ENCODE measurements at regions not wholly inside any gene's neighbourhood (a gene's known extent, or its start where the extent isn't known, plus 50 kb on each side); places are given as distances from the start of the nearest gene placed in this dataset.

- H3K4me1 Mint-ChIP-seq = peaks cover 4% of the 10 kb centered on the region
- no peak overlapping the region for H3K27ac Mint-ChIP-seq
- peaks cover 43% of the 10 kb centered on the region for H3K36me3 Mint-ChIP-seq
- CTCF ChIA-PET = no interaction called here
- H3K27me3 Mint-ChIP-seq (ENCODE audit: low read depth) = no peaks in the 10 kb centered on the region
- POLR2A ChIA-PET = no interaction called here
- H3K4me3 Mint-ChIP-seq = no peak overlapping the region
- ATAC-seq = no peak
- H3K9me3 Mint-ChIP-seq = peaks cover 78% of the 10 kb centered on the region
- no peak for TF ChIP-seq SOX15 (CRISPR knock-in tag; IDR thresholded peaks at IDR 0.05)
- TF ChIP-seq TEAD4 (CRISPR knock-in tag; IDR thresholded peaks at IDR 0.05) = no peak
- no peak for TF ChIP-seq AR (CRISPR knock-in tag; IDR thresholded peaks at IDR 0.05)
- TF ChIP-seq ZNF138 (CRISPR knock-in tag; conservative IDR thresholded peaks at IDR 0.05) = no peak
- no peak for TF ChIP-seq GTF2I (CRISPR knock-in tag; conservative IDR thresholded peaks at IDR 0.05)
- TF ChIP-seq ZBTB21 (CRISPR knock-in tag; IDR thresholded peaks at IDR 0.05; ENCODE audit: borderline replicate concordance) = no peak
- no peak for DNase-seq (ENCODE audit: low spot score)
Observed at GRCh38 chr4:133960975-133961374, 240.6 kb downstream of the PABPC4L start.

GRCh38 chr4:133943081-133943480 is 258.5 kb downstream of the PABPC4L start:
- no peaks in the 10 kb centered on the region for H3K27me3 Mint-ChIP-seq (ENCODE audit: low read depth)
- peaks cover 30% of the 10 kb centered on the region for H3K9me3 Mint-ChIP-seq
- peaks cover 24% of the 10 kb centered on the region for H3K36me3 Mint-ChIP-seq
- peak; percentile 37; the same call in 1 of the 2 replicates for TF ChIP-seq USF1 (CRISPR knock-in tag; IDR thresholded peaks at IDR 0.05)
- 0 out of 2 replicates have a peak, but pooled peaks have one; percentile 22 for TF ChIP-seq USF2 (CRISPR knock-in tag; IDR thresholded peaks at IDR 0.05)
- no peak for TF ChIP-seq ZMAT4 (CRISPR knock-in tag; IDR thresholded peaks at IDR 0.05)
- ChIA-PET CTCF (no interaction called here), POLR2A (no interaction called here)
- peaks cover 27% of the 10 kb centered on the region for H3K4me1 Mint-ChIP-seq
- ATAC-seq = peak; percentile 91
- H3K4me3 Mint-ChIP-seq = no peak overlapping the region
- no peak for DNase-seq (ENCODE audit: low spot score)
- H3K27ac Mint-ChIP-seq = peak overlapping the region; percentile 57

- ChIA-PET POLR2A (no interaction called here), CTCF (no interaction called here)
- no peaks in the 10 kb centered on the region for H3K27me3 Mint-ChIP-seq (ENCODE audit: low read depth)
- peaks cover 3% of the 10 kb centered on the region for H3K9me3 Mint-ChIP-seq
- no peak overlapping the region for H3K4me3 Mint-ChIP-seq
- DNase-seq (ENCODE audit: low spot score) (no peak), ATAC-seq (no peak)
- peaks cover 16% of the 10 kb centered on the region for H3K4me1 Mint-ChIP-seq
- peaks cover 3% of the 10 kb centered on the region for H3K36me3 Mint-ChIP-seq
- H3K27ac Mint-ChIP-seq = no peak overlapping the region
- TF ChIP-seq NFYB (CRISPR knock-in tag; conservative IDR thresholded peaks at IDR 0.05; ENCODE audit: low read depth) = no peak
- TF ChIP-seq CREB1 (CRISPR knock-in tag; IDR thresholded peaks at IDR 0.05) = no peak
- no peak for TF ChIP-seq ZNF396 (CRISPR knock-in tag; IDR thresholded peaks at IDR 0.05; ENCODE audit: borderline replicate concordance)
- no peak for TF ChIP-seq EMX1 (CRISPR knock-in tag; IDR thresholded peaks at IDR 0.05)
- TF ChIP-seq GABPB1 (CRISPR knock-in tag; IDR thresholded peaks at IDR 0.05) = no peak
- no peak for TF ChIP-seq ZBTB21 (CRISPR knock-in tag; IDR thresholded peaks at IDR 0.05; ENCODE audit: borderline replicate concordance)
- TF ChIP-seq IRF1 (CRISPR knock-in tag; IDR thresholded peaks at IDR 0.05) = no peak
- TF ChIP-seq AFF4 (CRISPR knock-in tag; IDR thresholded peaks at IDR 0.05; ENCODE audit: borderline replicate concordance) = no peak
- no peak for TF ChIP-seq ZNF512 (CRISPR knock-in tag; IDR thresholded peaks at IDR 0.05; ENCODE audit: borderline replicate concordance)
- no peak for TF ChIP-seq E2F1 (CRISPR knock-in tag; IDR thresholded peaks at IDR 0.05)
Observed at GRCh38 chr4:133938061-133938460, 263.5 kb downstream of the PABPC4L start.

Measured in WTC11 (cell line).